ENCODE measurements at regions not wholly inside any gene's neighbourhood (a gene's known extent, or its start where the extent isn't known, plus 50 kb on each side); places are given as distances from the start of the nearest gene placed in this dataset.

- TF ChIP-seq POLR2A (IDR thresholded peaks at IDR 0.05) = no peak
- no peak for TF ChIP-seq CTCF (IDR thresholded peaks at IDR 0.05)
Measured at GRCh38 chr10:57977262-57977661, 290.4 kb downstream of the IPMK start.

Data from esophagus squamous epithelium (tissue), 4 donors.